ENCODE measurements at regions not wholly inside any gene's neighbourhood (a gene's known extent, or its start where the extent isn't known, plus 50 kb on each side); places are given as distances from the start of the nearest gene placed in this dataset.

DNA sequence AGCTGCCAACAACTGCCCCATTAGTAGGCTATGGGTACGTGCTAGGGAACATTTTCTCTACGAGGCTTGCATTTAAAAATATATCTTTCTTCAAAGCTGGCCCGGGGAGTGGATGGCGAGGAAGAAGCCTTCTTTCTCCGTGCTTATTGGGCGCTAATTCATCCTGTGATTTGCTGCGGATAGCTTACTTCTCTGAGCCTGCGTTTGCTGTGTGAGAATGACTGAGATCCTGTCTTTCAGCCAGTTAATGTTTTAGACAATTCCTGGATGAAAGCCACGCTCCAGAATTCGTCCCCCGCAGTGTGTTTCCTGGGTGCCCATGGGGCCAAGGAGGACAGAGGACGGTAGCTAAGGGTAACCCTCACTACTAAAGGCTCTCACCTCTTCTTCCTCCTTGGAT is 57.8 kb upstream of the TARBP1 start:
- no peak for DNase-seq (ENCODE audit: low read depth)

DNA sequence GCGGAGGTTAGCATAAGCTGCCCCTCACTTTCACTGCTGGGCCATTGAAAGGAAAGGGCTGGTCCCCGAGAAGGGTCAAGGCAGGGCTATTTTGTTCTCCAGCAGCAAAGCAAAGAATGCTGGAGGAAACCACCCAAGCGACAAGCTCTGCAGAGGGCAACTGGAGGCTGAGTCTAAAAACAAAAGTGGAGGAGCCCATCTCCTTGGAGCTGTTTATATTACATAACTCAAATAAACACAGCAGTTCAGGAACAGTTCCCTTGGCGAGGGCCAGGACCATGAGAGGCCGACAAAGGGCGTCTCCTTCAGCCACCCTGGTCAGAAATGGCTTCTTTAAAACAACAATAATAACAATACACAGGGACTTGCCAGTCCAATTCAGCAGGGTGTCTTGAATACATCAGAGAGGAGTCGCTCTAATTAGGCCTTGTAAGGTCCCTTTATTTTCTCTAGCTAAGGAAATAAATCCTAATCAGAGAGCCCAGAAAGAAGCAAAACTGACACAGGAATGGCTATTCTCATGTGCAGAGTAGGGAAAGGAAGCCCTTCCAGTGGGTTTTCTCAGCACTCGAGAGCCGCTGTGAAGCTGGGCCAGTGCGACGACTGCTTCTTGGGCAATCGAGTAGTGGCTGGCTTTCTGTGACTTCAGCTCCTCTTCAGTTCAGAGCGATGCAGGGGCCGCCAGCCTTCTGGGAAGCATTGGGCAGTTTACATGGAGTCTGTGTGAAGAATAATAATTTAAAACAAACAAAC is 57.0 kb upstream of the TARBP1 start:
- DNase-seq (ENCODE audit: low read depth), result no peak

DNA sequence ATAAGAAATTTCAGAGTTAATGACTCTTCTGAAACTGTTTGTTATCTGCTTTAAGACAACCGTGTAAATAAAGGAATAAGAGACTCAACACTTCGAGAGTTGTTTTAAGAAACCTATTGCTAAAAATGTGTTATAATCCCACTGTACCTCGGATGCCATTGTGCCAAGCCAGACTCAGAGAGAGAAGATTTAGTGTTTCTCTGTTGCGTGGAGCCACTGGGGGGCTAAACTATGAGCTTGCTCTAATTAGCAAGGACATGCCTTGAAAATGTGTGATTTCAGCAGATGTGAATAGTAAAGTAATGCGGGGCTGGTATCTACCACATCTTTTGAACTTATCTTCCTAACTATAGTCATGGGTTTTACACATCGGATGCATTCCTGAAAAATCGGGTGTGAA is 56.2 kb upstream of the TARBP1 start:
- no peak for DNase-seq (ENCODE audit: low read depth)

DNA sequence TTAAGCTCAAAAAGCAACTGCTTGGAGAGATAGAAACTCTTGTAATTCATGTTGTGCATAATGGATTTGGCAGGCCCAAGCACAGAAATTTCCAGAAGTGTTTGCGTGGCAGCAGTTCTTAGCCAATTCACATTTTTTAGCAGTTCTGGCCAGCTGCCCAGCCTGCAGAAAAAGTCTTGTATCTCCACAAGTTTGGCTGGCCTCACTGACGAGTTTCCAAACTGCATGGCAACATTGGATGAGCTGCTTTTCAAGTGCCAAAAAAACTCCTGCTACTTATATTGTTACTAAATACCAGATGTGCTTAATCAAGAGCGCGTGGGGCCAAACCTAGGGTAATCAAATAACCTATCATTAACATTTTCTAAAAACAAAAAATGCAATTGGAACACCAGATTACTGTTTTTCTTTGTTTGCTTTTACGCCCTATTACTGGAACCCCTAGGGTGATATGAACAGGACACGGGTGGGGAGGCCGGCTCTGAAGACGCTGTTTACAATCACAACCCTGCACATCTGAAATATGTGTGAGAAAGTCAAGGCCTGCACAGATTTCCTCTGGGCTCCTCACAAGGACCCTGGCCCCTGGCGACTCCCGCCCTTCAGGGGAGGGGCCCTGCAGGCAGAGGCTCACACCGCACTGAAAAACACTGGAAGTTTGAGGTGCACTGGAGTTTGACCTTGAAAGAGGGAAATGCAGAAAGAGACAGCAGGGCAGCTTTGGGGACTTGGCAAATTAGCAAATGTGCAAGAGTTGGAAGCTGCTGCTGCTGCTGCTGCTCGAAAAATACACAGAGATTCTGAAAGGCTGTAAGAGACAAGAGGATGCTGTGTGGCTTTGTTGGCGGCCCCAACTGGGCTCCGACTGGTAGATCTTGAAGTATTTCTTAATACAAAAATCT is 55.2 kb upstream of the TARBP1 start:
- DNase-seq (ENCODE audit: low read depth), result no peak

DNA sequence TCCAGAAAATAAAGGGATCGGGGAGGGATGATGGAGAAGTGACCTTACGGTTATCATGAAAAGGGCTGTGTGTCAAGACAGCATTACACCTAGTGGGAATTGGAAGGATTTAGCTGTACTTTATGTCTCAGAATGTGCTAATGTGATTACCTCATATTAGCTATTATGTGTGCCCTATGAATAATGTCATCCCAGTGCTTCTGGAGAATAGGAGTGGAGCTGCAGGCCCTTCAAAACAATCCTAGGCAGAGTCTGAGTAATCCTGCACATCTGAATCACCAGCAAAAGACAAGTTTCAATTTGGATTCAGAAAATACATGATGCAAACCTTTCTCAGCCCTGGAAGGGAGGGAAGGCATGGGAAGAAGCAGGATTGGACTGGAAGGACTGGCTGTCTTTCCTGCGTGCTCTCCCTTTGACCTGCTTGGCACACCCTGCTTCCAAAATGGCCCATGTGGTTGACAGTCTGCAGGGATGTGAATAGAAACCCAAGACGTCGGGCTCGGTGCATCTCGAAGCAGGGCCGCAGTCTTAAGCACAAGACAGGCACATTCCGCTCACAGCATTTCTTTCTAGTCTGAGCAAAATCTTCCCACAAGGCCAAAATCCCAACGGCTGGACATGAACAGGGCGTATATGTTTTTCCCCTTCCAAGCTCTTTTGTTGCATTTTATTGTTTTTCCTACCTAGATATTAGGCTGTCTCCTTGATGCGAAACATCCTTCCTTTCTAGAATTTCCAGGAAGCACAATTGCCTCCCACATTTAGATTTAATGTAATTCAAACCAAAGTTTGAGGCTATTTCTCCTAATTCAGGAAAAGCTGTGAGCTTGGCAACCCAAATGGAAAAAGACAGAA is 54.3 kb upstream of the TARBP1 start:
- DNase-seq (ENCODE audit: low read depth), result no peak

DNA sequence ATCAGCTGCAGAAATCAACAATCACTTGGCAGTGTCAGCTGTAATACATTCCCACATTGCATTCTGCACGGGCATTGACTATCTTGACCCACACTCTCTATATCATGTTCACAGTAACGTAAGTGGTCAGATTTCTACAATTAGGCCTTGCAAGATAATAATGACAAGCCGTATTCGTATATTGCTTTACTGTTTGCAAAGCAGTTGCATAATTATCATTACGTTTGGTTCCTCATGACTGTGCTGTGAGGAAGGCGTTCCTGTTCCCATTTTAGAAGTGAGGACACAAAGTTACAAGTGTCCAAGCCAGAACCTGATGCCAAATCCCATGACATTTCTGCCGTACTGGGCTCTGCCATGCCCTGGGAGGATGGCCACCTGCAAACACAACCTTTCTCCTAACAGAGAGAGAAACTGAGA is 53.5 kb upstream of the TARBP1 start:
- DNase-seq (ENCODE audit: low read depth), result no peak

DNA sequence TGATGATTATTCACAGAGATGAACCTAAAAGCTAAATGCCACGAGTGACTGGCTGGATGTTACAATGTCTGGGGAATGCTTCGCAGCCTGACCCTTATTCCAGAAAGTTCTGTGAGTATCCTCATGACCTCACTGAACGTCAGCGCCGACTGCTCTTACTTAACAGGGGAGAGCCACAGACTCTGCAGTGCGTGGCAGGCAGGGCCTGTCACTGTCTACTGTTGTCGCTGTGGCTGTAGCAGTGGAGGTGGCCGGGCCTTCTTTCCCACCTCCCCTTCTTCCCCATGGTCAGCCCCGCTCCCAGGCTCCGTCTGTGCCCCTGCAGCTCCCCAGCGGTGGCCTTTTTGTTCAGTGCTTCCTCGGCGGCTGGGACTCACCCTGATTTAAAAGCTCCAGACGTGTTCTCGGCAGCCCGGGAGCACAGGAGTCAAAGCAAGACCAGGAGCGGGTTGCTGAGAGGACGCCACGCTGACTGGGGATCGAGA is 52.2 kb upstream of the TARBP1 start:
- DNase-seq (ENCODE audit: low read depth), result no peak

DNA sequence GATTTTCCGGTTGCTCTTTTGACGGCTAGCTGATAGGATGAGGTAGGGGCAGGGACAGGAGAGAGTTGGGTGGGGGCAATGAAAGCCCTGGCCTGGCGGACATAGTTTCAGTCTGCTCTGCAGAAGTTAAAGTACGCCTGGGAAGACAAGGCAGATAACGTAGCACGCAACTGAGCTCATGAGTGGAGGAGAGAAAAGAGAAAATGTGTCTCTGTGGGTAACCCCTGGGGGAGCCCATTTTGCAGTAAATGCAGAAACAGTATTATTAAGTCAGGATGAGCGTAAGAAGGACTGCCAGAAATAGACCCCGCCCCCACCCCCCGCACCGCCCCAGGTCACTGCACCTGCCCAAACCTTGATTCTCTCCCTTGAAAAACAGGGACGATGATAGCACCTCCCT is 51.7 kb upstream of the TARBP1 start:
- no peak for DNase-seq (ENCODE audit: low read depth)

DNA sequence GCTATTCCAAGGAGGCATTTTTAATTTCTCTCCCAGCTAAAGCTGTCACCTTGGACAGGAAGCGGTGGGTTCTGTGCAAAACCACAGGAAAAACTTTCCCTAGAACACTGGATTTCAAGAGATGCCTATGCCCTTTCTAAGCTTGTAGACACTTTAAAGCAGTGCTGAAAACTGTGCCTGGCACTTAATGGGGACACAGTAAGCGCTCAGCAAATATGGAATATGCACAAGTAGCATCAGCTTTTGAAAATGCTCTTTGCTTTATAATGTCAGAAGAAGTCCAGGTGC is 50.9 kb upstream of the TARBP1 start:
- DNase-seq (ENCODE audit: low read depth), result no peak

DNA sequence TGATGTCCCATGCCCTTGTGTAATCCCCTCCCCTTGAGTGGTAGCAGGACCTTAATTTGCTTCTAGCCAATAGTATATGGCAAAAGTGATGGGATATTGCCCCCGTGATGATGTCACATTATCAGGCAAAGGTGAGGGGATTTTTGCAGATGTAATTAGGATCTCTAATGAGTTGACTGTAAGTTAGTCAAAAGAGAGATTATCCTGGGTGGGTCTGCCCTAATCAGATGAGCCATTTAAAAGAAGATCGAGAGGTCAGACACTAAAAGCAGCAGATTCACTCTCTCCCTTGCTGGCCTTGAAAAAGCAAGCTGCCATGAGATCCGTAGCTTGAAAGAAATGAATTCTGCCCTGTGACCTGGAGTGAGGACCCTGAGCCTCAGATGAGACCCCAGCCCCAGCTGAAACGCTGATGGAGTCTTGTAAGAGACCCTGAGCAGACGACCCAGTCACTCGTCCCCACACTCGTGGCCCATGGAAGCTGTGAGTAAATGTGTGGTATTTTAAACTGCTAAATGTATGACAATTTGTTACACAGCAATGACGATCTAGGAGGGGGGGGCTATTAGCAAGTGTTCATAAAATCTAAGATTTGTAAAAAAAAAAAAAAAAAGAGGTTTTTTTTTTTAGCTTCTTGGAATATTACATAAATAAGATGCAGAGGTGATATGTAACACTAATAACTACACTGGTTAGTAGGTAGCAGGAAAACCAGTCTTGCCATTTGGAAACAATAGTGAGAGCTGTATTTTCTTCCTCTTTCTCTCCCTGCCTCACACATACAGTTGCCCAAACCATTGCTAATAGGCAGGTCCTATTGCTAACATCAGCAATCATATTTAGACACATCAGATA is 50.3 kb upstream of the TARBP1 start:
- DNase-seq (ENCODE audit: low read depth), result no peak
